GM12878 (cell line): ENCODE measurements at regions not wholly inside any gene's neighbourhood (a gene's known extent, or its start where the extent isn't known, plus 50 kb on each side); places are given as distances from the start of the nearest gene placed in this dataset.

ENCODE experiments used
- ATAC-seq: fragments of 200-7000 bp; cut with Tn5 transposase; 3 replicates; pipeline ENCODE4 v1.9.1; 2020; ENCODE audit warnings: mild to moderate bottlenecking, moderate library complexity
- BruUV-seq: library from RNA; stranded (reverse); fragments of 400-500 nt; replicated peaks from 2 replicates; lab custom pipeline; 2021; lab: Mats Ljungman, UMichigan
- CTCF ChIA-PET: fragments of 300-600 bp; sonication (Branson Sonifier 250); formaldehyde crosslinking; extraction: SDS; loops from one replicate; lab custom pipeline; 2021; ENCODE audit warnings: inconsistent platforms; lab: Yijun Ruan, JAX
- POLR2A ChIA-PET: fragments of 350-600 bp; formaldehyde crosslinking; extraction: SDS; loops from one replicate; lab custom pipeline; 2021; ENCODE audit warnings: inconsistent platforms; lab: Charles Lee
- RAD21 ChIA-PET: fragments of 300-600 bp; sonication (Branson Sonifier 250); formaldehyde crosslinking; loops from one replicate; lab custom pipeline; 2023; ENCODE audit warnings: antibody characterized with exemption; ENCODE audit not compliant: unreplicated experiment; lab: Charles Lee
- SMC1A ChIA-PET: fragments of 300-600 bp; sonication (Branson Sonifier 250); formaldehyde crosslinking; loops from one replicate; lab custom pipeline; 2023; ENCODE audit not compliant: unreplicated experiment, uncharacterized antibody; lab: Charles Lee
- DNase-seq: peaks from one replicate; pipeline ENCODE4 v3.0.0-alpha.2; 2011; ENCODE audit warnings: low read depth, low spot score
- FAIRE-seq: peaks from 3 replicates; lab custom pipeline; 2011; peaks lifted over from hg19 to GRCh38; lab: Jason Lieb, UNC
- H2AFZ ChIP-seq: 2 replicates; pipeline ENCODE4 v1.6.0; 2011; ENCODE audit warnings: low read depth, low read length, control low read depth; ENCODE audit not compliant: control insufficient read depth
- H3K27ac ChIP-seq: 2 replicates; pipeline ENCODE4 v1.5.1; 2011; ENCODE audit warnings: control low read depth; ENCODE audit not compliant: control insufficient read depth, insufficient read depth
- H3K27me3 ChIP-seq, 2 experiments: replicated peaks in 1 of 2; 2 replicates each; pipeline versions ENCODE4 v1.6.0 to v1.6.1; 2011; ENCODE audit warnings: low read length in 1 of 2; ENCODE audit not compliant: control insufficient read depth in 2 of 2, insufficient read depth in 2 of 2
- H3K36me3 ChIP-seq, 2 experiments: 2 replicates each; pipeline ENCODE4 v1.5.1; 2011; ENCODE audit warnings: low read length in 1 of 2; ENCODE audit not compliant: control insufficient read depth in 2 of 2, insufficient read depth in 2 of 2
- H3K4me1 ChIP-seq: 2 replicates; pipeline ENCODE4 v1.6.1; 2011; ENCODE audit warnings: mild to moderate bottlenecking, low read length, moderate library complexity, mixed read lengths; ENCODE audit not compliant: control insufficient read depth, insufficient read depth
- H3K4me2 ChIP-seq: 2 replicates; pipeline ENCODE4 v1.6.0; 2011; ENCODE audit warnings: control low read depth; ENCODE audit not compliant: control insufficient read depth, insufficient read depth
- H3K4me3 ChIP-seq: fragments of 200-600 bp; sonication (generic); 2 replicates; pipeline ENCODE4 v1.5.1; 2016
- H3K79me2 ChIP-seq: 2 replicates; pipeline ENCODE4 v1.6.0; 2011; ENCODE audit warnings: low read length; ENCODE audit not compliant: control insufficient read depth, insufficient read depth
- H3K9ac ChIP-seq: 2 replicates; pipeline ENCODE4 v1.8.0; 2011; ENCODE audit warnings: low read length, control low read depth, mixed read lengths; ENCODE audit not compliant: control insufficient read depth, insufficient read depth
- H3K9me3 ChIP-seq: replicated peaks from 3 replicates; pipeline ENCODE4 v1.5.1; 2011; ENCODE audit warnings: mild to moderate bottlenecking, low read length; ENCODE audit not compliant: control insufficient read depth, insufficient read depth
- H4K20me1 ChIP-seq: 2 replicates; pipeline ENCODE4 v1.6.0; 2011; ENCODE audit not compliant: control insufficient read depth, insufficient read depth
- BMI1 ChIP-seq: fragments of 450-650 bp; IDR thresholded peaks from 2 replicates; pipeline ENCODE4 v1.6.1; 2016; ENCODE audit warnings: mild to moderate bottlenecking, moderate library complexity, borderline replicate concordance
- HDAC2 ChIP-seq: fragments of 200-600 bp; sonication (generic); IDR thresholded peaks from 2 replicates; pipeline ENCODE4 v1.6.1; 2017
- MTA2 ChIP-seq: fragments of 450-650 bp; IDR thresholded peaks from 2 replicates; pipeline ENCODE4 v1.6.1; 2016; ENCODE audit warnings: low read depth, mild to moderate bottlenecking, moderate library complexity
- NR2F1 ChIP-seq: fragments of 450-650 bp; conservative IDR thresholded peaks from 2 replicates; pipeline ENCODE4 v1.6.1; 2017; ENCODE audit warnings: mild to moderate bottlenecking
- RAD21 ChIP-seq: IDR thresholded peaks from 2 replicates; pipeline ENCODE4 v1.6.1; 2011; ENCODE audit warnings: mild to moderate bottlenecking, low read depth, low read length, moderate library complexity; ENCODE audit not compliant: insufficient read depth
- WGBS: methylation state at CpG from one replicate; pipeline ENCODE4 v1.1.6; 2016; ENCODE audit warnings: low lambda C conversion rate; ENCODE audit not compliant: insufficient replicate concordance, insufficient coverage; ENCODE audit errors: missing lambda C conversion rate; 5-methylcytosine and 5-hydroxymethylcytosine counted together
- in situ Hi-C: fragments of 300-500 bp; cut with MboI; formaldehyde crosslinking; loops from 9 replicates; pipeline ENCODE4 v1.14.3; 2018; ENCODE audit warnings: mixed read lengths
- intact Hi-C: fragments of 100-400 bp; cut with micrococcal nuclease; formaldehyde crosslinking; loops from one replicate; pipeline ENCODE4 v1.14.2; 2022; ENCODE audit not compliant: unreplicated experiment
- TF ChIP-seq, protein P1 (sequence below): fragments of 450-650 bp; IDR thresholded peaks from 2 replicates; pipeline ENCODE4 v1.6.1; 2017; ENCODE audit warnings: mild to moderate bottlenecking, moderate library complexity
- TF ChIP-seq, protein P2 (sequence below): fragments of 450-650 bp; IDR thresholded peaks from 2 replicates; pipeline ENCODE4 v1.6.1; 2017; ENCODE audit warnings: mild to moderate bottlenecking

DNA sequence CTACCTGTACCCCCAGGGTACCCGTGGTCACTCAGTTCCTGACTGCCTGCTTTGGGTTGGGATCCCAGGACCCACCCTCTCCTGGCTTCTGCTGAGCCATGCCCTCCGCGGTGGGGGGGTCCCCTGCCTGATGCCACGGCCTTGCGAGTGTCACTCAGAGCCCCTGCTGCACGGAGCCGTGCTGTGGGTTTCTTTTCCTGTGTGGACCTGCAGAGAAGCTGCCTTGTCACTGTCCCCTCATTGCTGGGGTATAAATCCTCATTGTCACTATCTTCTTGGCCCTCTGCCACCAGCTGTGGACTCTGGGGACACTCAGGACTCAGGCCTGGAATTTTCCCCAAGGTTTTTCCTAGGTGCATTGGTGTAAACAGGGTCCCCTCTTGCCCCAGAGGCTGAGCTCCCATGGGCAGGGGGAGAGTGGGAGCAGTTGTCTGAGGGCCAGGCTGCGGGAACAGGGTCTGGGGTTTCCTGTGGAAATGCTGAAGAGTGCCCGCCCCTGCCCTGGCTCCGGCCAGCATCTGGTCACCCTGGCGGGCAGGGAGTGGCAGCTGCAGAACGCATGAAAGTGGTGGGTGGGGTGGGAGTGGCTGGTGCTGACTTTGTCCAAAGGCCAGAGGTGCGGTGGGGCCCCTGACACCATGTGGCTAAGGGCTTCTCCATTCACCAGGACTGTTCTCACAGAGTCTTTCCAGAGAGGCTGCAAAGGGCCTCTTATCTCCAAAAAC is 191.7 kb downstream of the GOLGA6L6 start:
- no peaks in the 10 kb centered on the region for H4K20me1 ChIP-seq
- no peak overlapping the region for H3K4me2 ChIP-seq
- no peak for TF ChIP-seq MTA2
- TF ChIP-seq NR2F1, result no peak
- TF ChIP-seq RAD21, result no peak
- TF ChIP-seq, protein P1, sequence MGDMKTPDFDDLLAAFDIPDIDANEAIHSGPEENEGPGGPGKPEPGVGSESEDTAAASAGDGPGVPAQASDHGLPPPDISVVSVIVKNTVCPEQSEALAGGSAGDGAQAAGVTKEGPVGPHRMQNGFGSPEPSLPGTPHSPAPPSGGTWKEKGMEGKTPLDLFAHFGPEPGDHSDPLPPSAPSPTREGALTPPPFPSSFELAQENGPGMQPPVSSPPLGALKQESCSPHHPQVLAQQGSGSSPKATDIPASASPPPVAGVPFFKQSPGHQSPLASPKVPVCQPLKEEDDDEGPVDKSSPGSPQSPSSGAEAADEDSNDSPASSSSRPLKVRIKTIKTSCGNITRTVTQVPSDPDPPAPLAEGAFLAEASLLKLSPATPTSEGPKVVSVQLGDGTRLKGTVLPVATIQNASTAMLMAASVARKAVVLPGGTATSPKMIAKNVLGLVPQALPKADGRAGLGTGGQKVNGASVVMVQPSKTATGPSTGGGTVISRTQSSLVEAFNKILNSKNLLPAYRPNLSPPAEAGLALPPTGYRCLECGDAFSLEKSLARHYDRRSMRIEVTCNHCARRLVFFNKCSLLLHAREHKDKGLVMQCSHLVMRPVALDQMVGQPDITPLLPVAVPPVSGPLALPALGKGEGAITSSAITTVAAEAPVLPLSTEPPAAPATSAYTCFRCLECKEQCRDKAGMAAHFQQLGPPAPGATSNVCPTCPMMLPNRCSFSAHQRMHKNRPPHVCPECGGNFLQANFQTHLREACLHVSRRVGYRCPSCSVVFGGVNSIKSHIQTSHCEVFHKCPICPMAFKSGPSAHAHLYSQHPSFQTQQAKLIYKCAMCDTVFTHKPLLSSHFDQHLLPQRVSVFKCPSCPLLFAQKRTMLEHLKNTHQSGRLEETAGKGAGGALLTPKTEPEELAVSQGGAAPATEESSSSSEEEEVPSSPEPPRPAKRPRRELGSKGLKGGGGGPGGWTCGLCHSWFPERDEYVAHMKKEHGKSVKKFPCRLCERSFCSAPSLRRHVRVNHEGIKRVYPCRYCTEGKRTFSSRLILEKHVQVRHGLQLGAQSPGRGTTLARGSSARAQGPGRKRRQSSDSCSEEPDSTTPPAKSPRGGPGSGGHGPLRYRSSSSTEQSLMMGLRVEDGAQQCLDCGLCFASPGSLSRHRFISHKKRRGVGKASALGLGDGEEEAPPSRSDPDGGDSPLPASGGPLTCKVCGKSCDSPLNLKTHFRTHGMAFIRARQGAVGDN, result no peak
- no peak for TF ChIP-seq BMI1
- no peak for TF ChIP-seq HDAC2
- TF ChIP-seq, protein P2, sequence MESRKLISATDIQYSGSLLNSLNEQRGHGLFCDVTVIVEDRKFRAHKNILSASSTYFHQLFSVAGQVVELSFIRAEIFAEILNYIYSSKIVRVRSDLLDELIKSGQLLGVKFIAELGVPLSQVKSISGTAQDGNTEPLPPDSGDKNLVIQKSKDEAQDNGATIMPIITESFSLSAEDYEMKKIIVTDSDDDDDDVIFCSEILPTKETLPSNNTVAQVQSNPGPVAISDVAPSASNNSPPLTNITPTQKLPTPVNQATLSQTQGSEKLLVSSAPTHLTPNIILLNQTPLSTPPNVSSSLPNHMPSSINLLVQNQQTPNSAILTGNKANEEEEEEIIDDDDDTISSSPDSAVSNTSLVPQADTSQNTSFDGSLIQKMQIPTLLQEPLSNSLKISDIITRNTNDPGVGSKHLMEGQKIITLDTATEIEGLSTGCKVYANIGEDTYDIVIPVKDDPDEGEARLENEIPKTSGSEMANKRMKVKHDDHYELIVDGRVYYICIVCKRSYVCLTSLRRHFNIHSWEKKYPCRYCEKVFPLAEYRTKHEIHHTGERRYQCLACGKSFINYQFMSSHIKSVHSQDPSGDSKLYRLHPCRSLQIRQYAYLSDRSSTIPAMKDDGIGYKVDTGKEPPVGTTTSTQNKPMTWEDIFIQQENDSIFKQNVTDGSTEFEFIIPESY, result no peak
- SMC1A ChIA-PET, result no interaction called here
- POLR2A ChIA-PET, result no interaction called here
- DNase-seq (no peak), FAIRE-seq (no peak), ATAC-seq (no peak)
- H3K27ac ChIP-seq, result no peak overlapping the region
- intact Hi-C loops, result no loop called here
- H3K79me2 ChIP-seq, result no peaks in the 10 kb centered on the region
- H3K4me3 ChIP-seq, result no peak overlapping the region
- CTCF ChIA-PET, result interaction anchor here (0.8 kb wide), 1 partner anchor 1873 kb away, joined by 4 read pairs; no protein-coding TSS in a partner anchor
- H2AFZ ChIP-seq, result no peak overlapping the region
- no peaks in the 10 kb centered on the region; a peak in 1 of 4 replicates for H3K27me3 ChIP-seq
- no peaks in the 10 kb centered on the region; the same call in 2 of the 3 replicates for H3K9me3 ChIP-seq
- RAD21 ChIA-PET, result no interaction called here
- no peak overlapping the region for H3K9ac ChIP-seq
- in situ Hi-C loops, result loop anchor here (10.0 kb wide), 1 partner anchor 1885 kb away; no protein-coding TSS in a partner anchor
- no peaks in the 10 kb centered on the region for H3K36me3 ChIP-seq
- BruUV-seq, result no TSS peak
- WGBS, result 14% methylated on average over 13 of the region's 13 CpGs
- no peaks in the 10 kb centered on the region; the same call in 1 of the 2 replicates for H3K4me1 ChIP-seq
